H9 (cell line): ENCODE measurements at regions not wholly inside any gene's neighbourhood (a gene's known extent, or its start where the extent isn't known, plus 50 kb on each side); places are given as distances from the start of the nearest gene placed in this dataset.

Experiments used
- DNase-seq: peaks from one replicate; pipeline ENCODE4 v3.0.0-alpha.2; 2017
- H2AFZ ChIP-seq: one replicate; pipeline ENCODE4 v1.6.1; 2013; ENCODE audit warnings: mild to moderate bottlenecking, low read length, control low read depth, moderate library complexity
- H2AK5ac ChIP-seq: 2 replicates; pipeline ENCODE4 v1.6.1; 2013; ENCODE audit warnings: low read length, control low read depth, mixed read lengths; ENCODE audit not compliant: insufficient read length
- H2BK120ac ChIP-seq: one replicate; pipeline ENCODE4 v1.6.1; 2013; ENCODE audit warnings: low read depth, mild to moderate bottlenecking, low read length, control low read depth, inconsistent platforms; ENCODE audit not compliant: poor library complexity, severe bottlenecking
- H2BK12ac ChIP-seq: 2 replicates; pipeline ENCODE4 v1.6.1; 2013; ENCODE audit warnings: low read length, control low read depth, mixed read lengths, low read depth; ENCODE audit not compliant: insufficient read length
- H2BK15ac ChIP-seq: 2 replicates; pipeline ENCODE4 v1.6.1; 2013; ENCODE audit warnings: low read depth, low read length, control low read depth
- H2BK20ac ChIP-seq: one replicate; pipeline ENCODE4 v1.6.1; 2013; ENCODE audit warnings: low read depth, mild to moderate bottlenecking, low read length, control low read depth, inconsistent platforms; ENCODE audit not compliant: poor library complexity, severe bottlenecking
- H2BK5ac ChIP-seq: 2 replicates; pipeline ENCODE4 v1.6.1; 2013; ENCODE audit warnings: low read length, control low read depth, mixed read lengths; ENCODE audit not compliant: insufficient read length
- H3K14ac ChIP-seq: 2 replicates; pipeline ENCODE4 v1.6.1; 2013; ENCODE audit warnings: low read length, control low read depth; ENCODE audit not compliant: insufficient read depth
- H3K18ac ChIP-seq: 2 replicates; pipeline ENCODE4 v1.6.1; 2013; ENCODE audit warnings: low read depth, mild to moderate bottlenecking, mixed read lengths, low read length, control low read depth; ENCODE audit not compliant: insufficient read length
- H3K23ac ChIP-seq: 2 replicates; pipeline ENCODE4 v1.6.1; 2013; ENCODE audit warnings: low read length, control low read depth, mixed read lengths, low read depth; ENCODE audit not compliant: insufficient read length
- H3K23me2 ChIP-seq: 2 replicates; pipeline ENCODE4 v1.6.1; 2013; ENCODE audit warnings: low read depth, mild to moderate bottlenecking, mixed read lengths, low read length, control low read depth; ENCODE audit not compliant: insufficient read length, poor library complexity, severe bottlenecking
- H3K27ac ChIP-seq: 2 replicates; pipeline ENCODE4 v1.5.1; 2013; ENCODE audit warnings: low read length, control low read depth, mixed read lengths, low read depth; ENCODE audit not compliant: insufficient read length
- H3K27me3 ChIP-seq: 2 replicates; pipeline ENCODE4 v1.6.1; 2013; ENCODE audit warnings: low read length, control low read depth, inconsistent platforms; ENCODE audit not compliant: insufficient read depth
- H3K4ac ChIP-seq: 2 replicates; pipeline ENCODE4 v1.6.1; 2013; ENCODE audit warnings: low read depth, mild to moderate bottlenecking, control low read depth, inconsistent platforms, low read length, moderate library complexity
- H3K4me1 ChIP-seq: 2 replicates; pipeline ENCODE4 v1.6.1; 2013; ENCODE audit warnings: low read length, control low read depth, inconsistent platforms; ENCODE audit not compliant: insufficient read depth
- H3K4me2 ChIP-seq: 2 replicates; pipeline ENCODE4 v1.6.1; 2013; ENCODE audit warnings: low read length, control low read depth, mixed read lengths; ENCODE audit not compliant: insufficient read length, insufficient read depth
- H3K56ac ChIP-seq: 2 replicates; pipeline ENCODE4 v1.6.1; 2013; ENCODE audit warnings: low read depth, mild to moderate bottlenecking, mixed read lengths, low read length, control low read depth; ENCODE audit not compliant: insufficient read length
- H3K79me1 ChIP-seq: 2 replicates; pipeline ENCODE4 v1.6.1; 2013; ENCODE audit warnings: low read depth, mild to moderate bottlenecking, moderate library complexity, low read length, control low read depth, inconsistent platforms; ENCODE audit not compliant: insufficient read depth, poor library complexity, severe bottlenecking
- H3K79me2 ChIP-seq: 2 replicates; pipeline ENCODE4 v1.6.1; 2013; ENCODE audit warnings: low read length, control low read depth, inconsistent platforms; ENCODE audit not compliant: insufficient read depth
- H3K9ac ChIP-seq: 2 replicates; pipeline ENCODE4 v1.6.1; 2013; ENCODE audit warnings: low read length, control low read depth, mixed read lengths; ENCODE audit not compliant: insufficient read length; ENCODE audit errors: extremely low read depth
- H3K9me3 ChIP-seq: one replicate; pipeline ENCODE4 v1.6.1; 2013; ENCODE audit warnings: low read depth, low read length, inconsistent platforms; ENCODE audit not compliant: control insufficient read depth
- H3T11ph ChIP-seq: one replicate; pipeline ENCODE4 v1.6.1; 2013; ENCODE audit warnings: mild to moderate bottlenecking, low read length, control low read depth, inconsistent platforms
- H4K20me1 ChIP-seq: one replicate; pipeline ENCODE4 v1.6.1; 2013; ENCODE audit not compliant: control insufficient read depth, insufficient read length, insufficient read depth
- H4K5ac ChIP-seq: 2 replicates; pipeline ENCODE4 v1.6.1; 2013; ENCODE audit warnings: low read depth, mild to moderate bottlenecking, mixed read lengths, low read length, control low read depth; ENCODE audit not compliant: insufficient read length
- H4K8ac ChIP-seq: replicated peaks from 2 replicates; pipeline ENCODE4 v1.6.1; 2013; ENCODE audit warnings: low read length, control low read depth, mixed read lengths, low read depth; ENCODE audit not compliant: insufficient read length
- H4K91ac ChIP-seq: 2 replicates; pipeline ENCODE4 v1.6.1; 2013; ENCODE audit warnings: low read depth, mild to moderate bottlenecking, moderate library complexity, mixed read lengths, low read length, control low read depth; ENCODE audit not compliant: insufficient read length
- H3K27ac Mint-ChIP-seq, 3 experiments: 2 replicates in 2 of 3; 3 replicates in 1 of 3; pipeline ENCODE4 v1.8.0; 2020 to 2021; ENCODE audit warnings: mixed read lengths in 3 of 3, mild to moderate bottlenecking in 1 of 3, moderate library complexity in 1 of 3
- H3K27me3 Mint-ChIP-seq: 2 replicates; pipeline ENCODE4 v1.8.0; 2021; ENCODE audit warnings: low read depth, mild to moderate bottlenecking, moderate library complexity, mixed read lengths
- H3K36me3 Mint-ChIP-seq, 3 experiments: 2 replicates in 2 of 3; 3 replicates in 1 of 3; pipeline ENCODE4 v1.8.0; 2020 to 2021; ENCODE audit warnings: low read depth in 3 of 3, mixed read lengths in 3 of 3; ENCODE audit not compliant: insufficient read depth in 1 of 3
- H3K4me1 Mint-ChIP-seq, 2 experiments: 2 replicates each; pipeline ENCODE4 v1.8.0; 2020; ENCODE audit warnings: mixed read lengths in 2 of 2
- H3K4me3 Mint-ChIP-seq, 2 experiments: 2 replicates in 1 of 2; 3 replicates in 1 of 2; pipeline ENCODE4 v1.8.0; 2020 to 2021; ENCODE audit warnings: mild to moderate bottlenecking in 2 of 2, mixed read lengths in 2 of 2, moderate library complexity in 1 of 2
- H3K9me3 Mint-ChIP-seq, 2 experiments: 2 replicates in 1 of 2; 3 replicates in 1 of 2; pipeline ENCODE4 v1.8.0; 2020; ENCODE audit warnings: mild to moderate bottlenecking in 2 of 2, mixed read lengths in 2 of 2, moderate library complexity in 1 of 2
- WGBS: extraction: QIAGEN DNeasy Blood & Tissue Kit; methylation state at CpG from one replicate; pipeline ENCODE4 v1.1.7; 2013; ENCODE audit warnings: missing lambda C conversion rate, low lambda C conversion rate, mixed read lengths; ENCODE audit not compliant: insufficient read length; ENCODE audit errors: extremely low coverage; 5-methylcytosine and 5-hydroxymethylcytosine counted together
- TF ChIP-seq, protein P1 (sequence below): fragments of 200-600 bp; sonication (generic); conservative IDR thresholded peaks from 3 replicates; pipeline ENCODE4 v1.8.0; 2021; ENCODE audit warnings: antibody characterized with exemption, mild to moderate bottlenecking

DNA sequence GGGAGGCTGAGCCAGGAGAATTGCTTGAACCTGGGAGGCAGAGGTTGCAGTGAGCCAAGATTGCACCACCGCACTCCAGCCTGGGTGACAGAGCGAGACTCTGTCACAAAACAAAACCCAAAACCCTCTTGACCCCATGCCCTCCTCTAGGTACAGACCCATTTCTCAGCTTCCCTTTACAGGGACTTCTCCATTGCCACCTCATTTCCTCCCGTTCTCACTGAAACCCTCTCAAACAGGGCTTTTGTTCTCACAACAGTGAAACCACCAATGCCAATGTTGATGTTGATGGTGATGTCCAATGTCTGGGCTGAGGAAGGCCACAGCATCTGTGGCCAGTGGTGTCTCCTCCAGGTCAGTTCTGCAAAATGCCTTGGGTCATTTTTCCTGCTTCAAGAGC is 69.0 kb upstream of the ZCCHC2 start:
- Histone ChIP-seq H3K18ac (no peak overlapping the region), H2BK15ac (no peak overlapping the region), H3K27ac (no peak overlapping the region), H4K5ac (no peak overlapping the region), H2AK5ac (no peak overlapping the region), H3K14ac (no peak overlapping the region), H3K23ac (no peak overlapping the region), H2BK5ac (no peak overlapping the region), H3K4me2 (no peak overlapping the region), H2BK20ac (no peak overlapping the region), H4K20me1 (no peaks in the 10 kb centered on the region), H3K23me2 (no peaks in the 10 kb centered on the region), H2AFZ (no peak overlapping the region), H3K79me1 (no peaks in the 10 kb centered on the region), H3K27me3 (no peaks in the 10 kb centered on the region), H2BK12ac (no peak overlapping the region), H4K8ac (no peak overlapping the region), H3K79me2 (no peaks in the 10 kb centered on the region), H3T11ph (no peak overlapping the region), H3K4me1 (peaks cover 5% of the 10 kb centered on the region; the same call in 1 of the 2 replicates), H3K4ac (no peak overlapping the region), H3K56ac (no peak overlapping the region), H3K9ac (no peak overlapping the region), H2BK120ac (no peak overlapping the region), H4K91ac (no peak overlapping the region), H3K9me3 (no peaks in the 10 kb centered on the region)
- H3K4me1 Mint-ChIP-seq: peaks cover 31 to 33% of the 10 kb centered on the region in 2 experiments
- DNase-seq: no peak
- TF ChIP-seq, protein P1, sequence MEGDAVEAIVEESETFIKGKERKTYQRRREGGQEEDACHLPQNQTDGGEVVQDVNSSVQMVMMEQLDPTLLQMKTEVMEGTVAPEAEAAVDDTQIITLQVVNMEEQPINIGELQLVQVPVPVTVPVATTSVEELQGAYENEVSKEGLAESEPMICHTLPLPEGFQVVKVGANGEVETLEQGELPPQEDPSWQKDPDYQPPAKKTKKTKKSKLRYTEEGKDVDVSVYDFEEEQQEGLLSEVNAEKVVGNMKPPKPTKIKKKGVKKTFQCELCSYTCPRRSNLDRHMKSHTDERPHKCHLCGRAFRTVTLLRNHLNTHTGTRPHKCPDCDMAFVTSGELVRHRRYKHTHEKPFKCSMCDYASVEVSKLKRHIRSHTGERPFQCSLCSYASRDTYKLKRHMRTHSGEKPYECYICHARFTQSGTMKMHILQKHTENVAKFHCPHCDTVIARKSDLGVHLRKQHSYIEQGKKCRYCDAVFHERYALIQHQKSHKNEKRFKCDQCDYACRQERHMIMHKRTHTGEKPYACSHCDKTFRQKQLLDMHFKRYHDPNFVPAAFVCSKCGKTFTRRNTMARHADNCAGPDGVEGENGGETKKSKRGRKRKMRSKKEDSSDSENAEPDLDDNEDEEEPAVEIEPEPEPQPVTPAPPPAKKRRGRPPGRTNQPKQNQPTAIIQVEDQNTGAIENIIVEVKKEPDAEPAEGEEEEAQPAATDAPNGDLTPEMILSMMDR: no peak
- no peak overlapping the region for H3K27ac Mint-ChIP-seq
- H3K27me3 Mint-ChIP-seq: no peaks in the 10 kb centered on the region
- no peaks in the 10 kb centered on the region for H3K9me3 Mint-ChIP-seq
- no peak overlapping the region for H3K4me3 Mint-ChIP-seq
- peaks cover 0 to 4% (median 0%) of the 10 kb centered on the region in 3 experiments; a peak in 1 of 7 replicates for H3K36me3 Mint-ChIP-seq
- no CpG with 5 or more reads among the region's 3 CpGs for WGBS
